ENCODE measurements at regions not wholly inside any gene's neighbourhood (a gene's known extent, or its start where the extent isn't known, plus 50 kb on each side); places are given as distances from the start of the nearest gene placed in this dataset.
A peak's percentile ranks its signal among the peaks of the same experiment; 100 is the strongest.
"Not testable (repeated sequence)": the region's sequence is repeated elsewhere in the genome, so short reads cannot be mapped to it uniquely, and the experiment has no call there.

DNA sequence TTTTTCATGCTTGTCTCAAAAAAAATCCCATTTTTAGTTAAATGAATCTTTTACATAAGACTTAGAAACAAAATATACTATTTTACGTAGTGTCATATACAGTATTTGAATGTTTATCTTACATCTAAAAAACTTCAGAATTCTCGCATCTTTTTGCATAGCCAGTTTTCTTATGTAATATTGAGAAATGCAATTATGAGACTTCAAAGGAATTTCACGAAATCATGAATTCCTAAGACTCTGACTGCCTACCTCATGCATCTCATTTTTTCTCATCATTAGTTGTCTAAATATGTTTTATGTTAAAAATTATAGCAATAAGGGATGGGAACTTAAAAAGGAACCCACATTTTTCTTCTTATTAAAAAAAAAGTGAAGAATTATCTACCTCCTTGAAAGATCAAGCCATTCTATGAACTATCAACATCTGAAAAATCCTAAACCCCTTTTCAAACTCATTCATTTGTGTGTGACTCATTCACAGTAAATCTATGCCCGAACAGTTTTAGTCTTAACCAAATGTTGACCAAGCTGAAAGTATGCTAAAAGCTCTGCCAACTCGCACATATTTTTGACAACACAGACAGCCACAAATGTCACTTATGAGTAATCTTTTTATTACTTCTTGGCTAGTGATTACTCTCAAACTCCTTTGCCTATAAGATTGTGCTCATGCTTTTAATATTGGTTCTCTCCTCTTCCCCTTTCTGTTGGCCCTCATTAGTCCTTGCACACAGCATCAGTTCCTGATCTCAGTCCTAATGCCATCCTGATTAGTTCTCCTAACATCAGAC lies 115.9 kb downstream of the DCLK3 start:
- ATAC-seq (peak; percentile 50), DNase-seq (no peak)
- Histone ChIP-seq H3K9me3 (no peaks in the 10 kb centered on the region), H3K4me1 (no peaks in the 10 kb centered on the region), H3K27ac (no peak overlapping the region), H3K27me3 (no peaks in the 10 kb centered on the region), H3K36me3 (replicated peaks in 1 of 2; ENCODE audit: insufficient read depth in 1 of 2, low read depth in 2 of 2) (no peaks in the 10 kb centered on the region), H3K4me3 (no peak overlapping the region)
- intact Hi-C loops (cut with DNase I) = no loop called here
- TF ChIP-seq, protein P1, sequence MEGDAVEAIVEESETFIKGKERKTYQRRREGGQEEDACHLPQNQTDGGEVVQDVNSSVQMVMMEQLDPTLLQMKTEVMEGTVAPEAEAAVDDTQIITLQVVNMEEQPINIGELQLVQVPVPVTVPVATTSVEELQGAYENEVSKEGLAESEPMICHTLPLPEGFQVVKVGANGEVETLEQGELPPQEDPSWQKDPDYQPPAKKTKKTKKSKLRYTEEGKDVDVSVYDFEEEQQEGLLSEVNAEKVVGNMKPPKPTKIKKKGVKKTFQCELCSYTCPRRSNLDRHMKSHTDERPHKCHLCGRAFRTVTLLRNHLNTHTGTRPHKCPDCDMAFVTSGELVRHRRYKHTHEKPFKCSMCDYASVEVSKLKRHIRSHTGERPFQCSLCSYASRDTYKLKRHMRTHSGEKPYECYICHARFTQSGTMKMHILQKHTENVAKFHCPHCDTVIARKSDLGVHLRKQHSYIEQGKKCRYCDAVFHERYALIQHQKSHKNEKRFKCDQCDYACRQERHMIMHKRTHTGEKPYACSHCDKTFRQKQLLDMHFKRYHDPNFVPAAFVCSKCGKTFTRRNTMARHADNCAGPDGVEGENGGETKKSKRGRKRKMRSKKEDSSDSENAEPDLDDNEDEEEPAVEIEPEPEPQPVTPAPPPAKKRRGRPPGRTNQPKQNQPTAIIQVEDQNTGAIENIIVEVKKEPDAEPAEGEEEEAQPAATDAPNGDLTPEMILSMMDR (IDR thresholded peaks at IDR 0.05) = no peak
- no peak for TF ChIP-seq POLR2A (IDR thresholded peaks at IDR 0.05)
- 28 to 33% methylated on average over 5 of the region's 5 CpGs for WGBS, 2 donors

DNA sequence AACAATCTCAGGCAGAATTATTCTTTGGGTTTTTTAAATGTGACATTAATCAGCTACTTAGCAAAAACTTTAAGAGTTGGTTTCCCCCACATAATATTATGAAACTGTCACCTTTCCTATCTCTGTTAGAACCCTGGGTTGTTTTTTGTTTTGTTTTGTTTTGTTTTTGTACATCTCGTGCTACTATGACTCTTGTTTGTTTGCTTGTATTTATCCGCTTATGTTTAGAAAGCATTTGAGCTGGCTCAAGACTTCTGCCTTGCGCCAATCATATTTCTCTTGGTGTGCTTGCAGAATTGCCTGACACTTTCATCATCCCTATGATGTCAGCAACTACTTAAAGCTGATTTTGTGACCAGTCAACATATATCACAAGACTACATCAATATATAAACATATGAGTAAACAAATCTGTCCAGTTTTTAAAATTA lies 116.9 kb downstream of the DCLK3 start:
- ATAC-seq (no peak), DNase-seq (no peak)
- no peaks in the 10 kb centered on the region for H3K27me3 ChIP-seq
- no peaks in the 10 kb centered on the region for H3K4me1 ChIP-seq
- intact Hi-C loops (cut with DNase I) = no loop called here
- TF ChIP-seq, protein P1 (IDR thresholded peaks at IDR 0.05) = no peak
- TF ChIP-seq POLR2A (IDR thresholded peaks at IDR 0.05) = no peak
- H3K9me3 ChIP-seq = no peaks in the 10 kb centered on the region
- 55 to 62% methylated on average over 3 of the region's 3 CpGs for WGBS, 2 donors
- no peaks in the 10 kb centered on the region for H3K36me3 ChIP-seq (replicated peaks in 1 of 2; ENCODE audit: insufficient read depth in 1 of 2, low read depth in 2 of 2)
- no peak overlapping the region for H3K4me3 ChIP-seq
- H3K27ac ChIP-seq = no peak overlapping the region

DNA sequence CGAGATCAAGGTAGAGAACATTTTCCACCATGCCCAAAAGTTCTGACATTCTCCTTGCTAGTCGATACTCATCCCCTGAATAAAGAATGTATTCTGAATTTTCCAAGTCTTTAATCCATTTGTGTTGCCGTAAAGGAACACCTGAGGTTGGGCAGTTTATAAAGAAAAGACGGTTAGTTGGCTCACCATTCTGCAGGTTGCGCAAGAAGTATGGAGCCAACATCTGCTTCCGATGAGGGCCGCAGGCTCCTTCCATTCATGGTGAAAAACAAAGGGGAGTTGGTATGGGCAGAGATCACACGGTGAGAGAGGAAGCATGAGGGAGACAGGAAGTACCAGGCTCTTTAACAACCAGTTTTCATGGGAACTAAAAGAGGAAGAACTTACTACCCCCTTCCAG lies 121.2 kb downstream of the DCLK3 start:
- 74 to 83% methylated on average over 8 of the region's 8 CpGs for WGBS, 2 donors
- ATAC-seq = no peak
- H3K4me3 ChIP-seq = no peak overlapping the region
- no peaks in the 10 kb centered on the region for H3K36me3 ChIP-seq (replicated peaks in 1 of 2; ENCODE audit: insufficient read depth in 1 of 2, low read depth in 2 of 2)
- no peak for DNase-seq
- intact Hi-C loops (cut with DNase I) = no loop called here
- H3K9me3 ChIP-seq = no peaks in the 10 kb centered on the region
- H3K27ac ChIP-seq = no peak overlapping the region
- H3K4me1 ChIP-seq = no peaks in the 10 kb centered on the region
- no peak for TF ChIP-seq POLR2A (IDR thresholded peaks at IDR 0.05)
- TF ChIP-seq, protein P1 (IDR thresholded peaks at IDR 0.05) = no peak
- H3K27me3 ChIP-seq = no peaks in the 10 kb centered on the region

DNA sequence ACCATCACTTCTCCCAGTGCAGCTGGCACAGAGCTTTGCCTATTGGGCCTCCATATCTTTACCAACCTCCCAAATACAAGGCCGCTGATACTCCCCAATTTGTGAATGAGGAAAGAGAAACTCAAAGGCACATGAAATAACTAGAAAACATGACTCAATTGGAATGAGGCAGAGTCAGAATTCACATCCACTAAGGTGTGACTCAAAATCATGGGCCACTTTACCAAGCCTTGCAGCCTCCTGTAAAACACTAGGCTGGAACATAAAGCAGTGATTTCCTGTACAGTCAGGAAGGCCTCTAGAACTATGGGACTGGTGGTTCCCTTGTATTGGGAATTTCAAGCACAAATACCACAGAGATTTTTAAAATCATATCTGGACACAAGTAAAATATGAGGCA lies 128.6 kb downstream of the DCLK3 start:
- DNase-seq = no peak
- H3K9me3 ChIP-seq = no peaks in the 10 kb centered on the region
- no peak for TF ChIP-seq POLR2A (IDR thresholded peaks at IDR 0.05)
- TF ChIP-seq, protein P1 (IDR thresholded peaks at IDR 0.05) = no peak
- H3K27ac ChIP-seq = no peak overlapping the region
- H3K27me3 ChIP-seq = no peaks in the 10 kb centered on the region
- intact Hi-C loops (cut with DNase I) = no loop called here
- ATAC-seq = no peak
- no peaks in the 10 kb centered on the region for H3K36me3 ChIP-seq (replicated peaks in 1 of 2; ENCODE audit: insufficient read depth in 1 of 2, low read depth in 2 of 2)
- 64 to 75% methylated on average over 1 of the region's 1 CpG for WGBS, 2 donors
- H3K4me3 ChIP-seq = no peak overlapping the region
- H3K4me1 ChIP-seq = no peaks in the 10 kb centered on the region

DNA sequence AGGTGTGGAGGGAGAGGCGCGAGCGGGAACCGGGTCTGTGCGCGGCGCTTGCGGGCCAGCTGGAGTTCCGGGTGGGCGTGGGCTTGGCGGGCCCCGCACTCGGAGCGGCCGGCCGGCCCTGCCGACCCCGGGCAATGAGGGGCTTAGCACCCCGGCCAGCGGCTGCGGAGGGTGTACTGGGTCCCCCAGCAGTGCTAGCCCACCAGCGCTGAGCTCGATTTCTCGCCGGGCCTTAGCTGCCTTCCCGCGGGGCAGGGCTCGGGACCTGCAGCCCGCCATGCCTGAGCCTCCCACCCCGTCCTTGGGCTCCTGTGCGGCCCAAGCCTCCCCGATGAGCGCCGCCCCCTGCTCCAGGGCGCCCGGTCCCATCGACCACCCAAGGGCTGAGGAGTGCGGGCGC lies 130.5 kb downstream of the DCLK3 start:
- H3K27ac ChIP-seq; H3K4me3 ChIP-seq; ATAC-seq; H3K9me3 ChIP-seq; intact Hi-C loops (cut with DNase I); H3K36me3 ChIP-seq (replicated peaks in 1 of 2; ENCODE audit: insufficient read depth in 1 of 2, low read depth in 2 of 2); H3K27me3 ChIP-seq; H3K4me1 ChIP-seq; DNase-seq: not testable (repeated sequence)
- 87 to 99% methylated on average over 3 to 12 of the region's 39 CpGs for WGBS, 2 donors

All from body of pancreas (tissue), 4 donors.